ENCODE measurements at regions not wholly inside any gene's neighbourhood (a gene's known extent, or its start where the extent isn't known, plus 50 kb on each side); places are given as distances from the start of the nearest gene placed in this dataset.

DNA sequence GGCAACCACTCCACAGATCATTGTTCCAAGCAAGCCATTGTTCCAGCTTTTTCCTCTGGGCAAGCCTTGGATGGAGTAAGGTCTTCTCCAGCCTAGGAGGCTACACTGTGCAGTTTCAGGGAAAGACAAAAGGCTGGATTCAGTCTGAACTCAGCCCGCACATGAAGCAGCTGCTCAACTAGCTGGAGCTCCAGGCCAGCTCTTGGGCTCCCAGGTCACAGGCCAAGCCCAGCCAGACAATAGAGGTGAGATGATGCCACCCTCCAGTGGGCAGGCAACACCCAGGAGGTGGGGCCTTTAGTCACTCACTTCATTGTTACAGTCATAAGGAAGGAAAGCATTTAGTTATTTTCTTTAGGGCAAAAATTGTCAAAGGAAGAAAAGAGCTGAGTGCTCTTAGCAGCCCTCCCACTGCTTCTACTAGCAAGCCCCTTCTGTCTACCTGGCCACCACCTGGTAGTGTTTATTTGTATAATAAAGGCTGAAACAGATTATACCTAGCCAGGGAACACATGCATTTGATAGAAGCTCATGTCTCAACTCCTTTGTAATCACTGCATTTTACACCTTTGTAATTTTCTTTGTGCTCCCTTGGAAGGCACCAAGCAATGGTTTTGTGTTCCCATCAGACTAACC, 253.4 kb downstream of the WDR11 start:
- TF ChIP-seq, protein P1, sequence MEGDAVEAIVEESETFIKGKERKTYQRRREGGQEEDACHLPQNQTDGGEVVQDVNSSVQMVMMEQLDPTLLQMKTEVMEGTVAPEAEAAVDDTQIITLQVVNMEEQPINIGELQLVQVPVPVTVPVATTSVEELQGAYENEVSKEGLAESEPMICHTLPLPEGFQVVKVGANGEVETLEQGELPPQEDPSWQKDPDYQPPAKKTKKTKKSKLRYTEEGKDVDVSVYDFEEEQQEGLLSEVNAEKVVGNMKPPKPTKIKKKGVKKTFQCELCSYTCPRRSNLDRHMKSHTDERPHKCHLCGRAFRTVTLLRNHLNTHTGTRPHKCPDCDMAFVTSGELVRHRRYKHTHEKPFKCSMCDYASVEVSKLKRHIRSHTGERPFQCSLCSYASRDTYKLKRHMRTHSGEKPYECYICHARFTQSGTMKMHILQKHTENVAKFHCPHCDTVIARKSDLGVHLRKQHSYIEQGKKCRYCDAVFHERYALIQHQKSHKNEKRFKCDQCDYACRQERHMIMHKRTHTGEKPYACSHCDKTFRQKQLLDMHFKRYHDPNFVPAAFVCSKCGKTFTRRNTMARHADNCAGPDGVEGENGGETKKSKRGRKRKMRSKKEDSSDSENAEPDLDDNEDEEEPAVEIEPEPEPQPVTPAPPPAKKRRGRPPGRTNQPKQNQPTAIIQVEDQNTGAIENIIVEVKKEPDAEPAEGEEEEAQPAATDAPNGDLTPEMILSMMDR (conservative IDR thresholded peaks at IDR 0.05; ENCODE audit: low read length) = no peak

DNA sequence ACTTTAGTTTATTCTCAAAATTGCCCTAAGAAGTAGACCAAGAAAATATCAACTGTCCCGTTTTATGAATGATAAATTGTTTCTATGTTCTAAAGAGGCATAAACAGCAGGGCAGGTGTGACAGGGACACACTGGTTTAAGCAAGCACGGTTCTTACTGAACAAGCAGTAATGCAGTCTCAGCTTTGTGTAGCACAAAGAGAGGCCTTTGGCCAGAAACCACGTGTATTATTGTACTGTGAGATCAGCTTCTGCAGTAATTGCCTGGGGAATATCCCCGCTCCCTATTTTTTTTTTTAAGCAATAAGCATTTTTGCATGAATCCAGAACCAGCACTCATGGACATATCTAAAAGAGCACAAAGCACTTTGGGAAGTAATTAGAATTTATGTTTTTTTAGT, 255.4 kb downstream of the WDR11 start:
- H3K4me3 ChIP-seq (ENCODE audit: low read length) = no peak overlapping the region
- DNase-seq (ENCODE audit: low read depth) = no peak
- TF ChIP-seq, protein P1 (conservative IDR thresholded peaks at IDR 0.05; ENCODE audit: low read length) = no peak

More for the DNA sequence above, 253.4 kb downstream of the WDR11 start:
- H3K4me3 ChIP-seq (ENCODE audit: low read length) = no peak overlapping the region
- no peak for DNase-seq (ENCODE audit: low read depth)

DNA sequence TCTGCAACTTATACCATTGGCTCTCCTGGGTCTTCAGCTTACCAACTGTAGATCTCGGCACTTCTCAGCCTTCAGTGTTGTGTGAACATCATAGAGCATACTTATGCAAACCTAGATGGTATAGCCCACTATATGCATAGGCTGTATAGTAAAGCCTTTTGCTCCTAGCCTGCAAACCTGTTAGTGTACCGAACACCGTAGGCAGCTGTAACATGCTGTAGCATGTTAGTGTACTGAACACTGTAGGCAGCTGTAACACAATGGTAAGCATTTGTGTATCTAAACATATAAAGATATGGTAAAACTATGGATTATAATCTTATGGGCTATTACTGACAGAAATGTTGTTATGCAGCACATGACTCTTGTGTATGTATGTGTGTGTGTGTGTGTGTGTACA, 256.9 kb downstream of the WDR11 start:
- no peak overlapping the region for H3K4me3 ChIP-seq (ENCODE audit: low read length)
- TF ChIP-seq, protein P1 (conservative IDR thresholded peaks at IDR 0.05; ENCODE audit: low read length) = no peak
- DNase-seq (ENCODE audit: low read depth) = no peak

DNA sequence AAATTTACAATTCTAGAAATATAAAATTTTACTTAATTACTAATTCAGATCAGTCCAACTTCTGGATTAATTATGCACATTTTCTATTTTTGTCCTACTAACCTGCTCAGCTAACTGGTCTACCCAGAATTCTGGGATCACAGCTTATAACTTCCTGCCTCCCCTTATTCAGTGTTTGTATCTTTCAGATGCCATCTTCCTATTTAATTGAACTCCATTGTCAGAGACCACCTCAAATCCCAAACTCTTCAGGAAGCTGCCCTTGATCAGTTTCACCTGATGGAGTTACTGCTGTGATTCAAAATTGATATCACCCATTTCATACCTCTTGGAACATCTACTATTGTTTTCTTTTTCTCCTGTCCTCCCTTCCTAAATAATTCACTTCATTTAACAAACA, 259.2 kb downstream of the WDR11 start:
- H3K4me3 ChIP-seq (ENCODE audit: low read length) = no peak overlapping the region
- no peak for DNase-seq (ENCODE audit: low read depth)
- TF ChIP-seq, protein P1 (conservative IDR thresholded peaks at IDR 0.05; ENCODE audit: low read length) = no peak

DNA sequence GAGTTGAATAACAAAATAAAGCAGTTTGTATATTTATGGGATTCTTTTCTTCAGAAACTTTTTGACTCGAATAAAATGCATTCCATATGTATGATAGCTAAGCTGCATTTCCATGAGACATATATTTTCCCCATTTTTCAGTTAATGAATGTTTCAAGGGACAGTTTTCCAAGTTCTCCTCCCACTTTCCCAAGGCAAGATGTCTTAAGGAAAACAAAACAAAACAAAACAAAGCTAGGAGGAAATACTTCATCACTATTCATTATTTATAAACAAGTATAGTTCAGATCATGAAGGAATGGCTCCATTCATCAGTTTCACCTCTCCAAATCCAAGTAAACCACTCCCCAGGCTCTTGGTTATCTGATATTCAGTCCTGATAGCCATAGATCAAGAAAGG, 261.0 kb downstream of the WDR11 start:
- TF ChIP-seq, protein P1 (conservative IDR thresholded peaks at IDR 0.05; ENCODE audit: low read length) = no peak
- no peak overlapping the region for H3K4me3 ChIP-seq (ENCODE audit: low read length)
- no peak for DNase-seq (ENCODE audit: low read depth)

DNA sequence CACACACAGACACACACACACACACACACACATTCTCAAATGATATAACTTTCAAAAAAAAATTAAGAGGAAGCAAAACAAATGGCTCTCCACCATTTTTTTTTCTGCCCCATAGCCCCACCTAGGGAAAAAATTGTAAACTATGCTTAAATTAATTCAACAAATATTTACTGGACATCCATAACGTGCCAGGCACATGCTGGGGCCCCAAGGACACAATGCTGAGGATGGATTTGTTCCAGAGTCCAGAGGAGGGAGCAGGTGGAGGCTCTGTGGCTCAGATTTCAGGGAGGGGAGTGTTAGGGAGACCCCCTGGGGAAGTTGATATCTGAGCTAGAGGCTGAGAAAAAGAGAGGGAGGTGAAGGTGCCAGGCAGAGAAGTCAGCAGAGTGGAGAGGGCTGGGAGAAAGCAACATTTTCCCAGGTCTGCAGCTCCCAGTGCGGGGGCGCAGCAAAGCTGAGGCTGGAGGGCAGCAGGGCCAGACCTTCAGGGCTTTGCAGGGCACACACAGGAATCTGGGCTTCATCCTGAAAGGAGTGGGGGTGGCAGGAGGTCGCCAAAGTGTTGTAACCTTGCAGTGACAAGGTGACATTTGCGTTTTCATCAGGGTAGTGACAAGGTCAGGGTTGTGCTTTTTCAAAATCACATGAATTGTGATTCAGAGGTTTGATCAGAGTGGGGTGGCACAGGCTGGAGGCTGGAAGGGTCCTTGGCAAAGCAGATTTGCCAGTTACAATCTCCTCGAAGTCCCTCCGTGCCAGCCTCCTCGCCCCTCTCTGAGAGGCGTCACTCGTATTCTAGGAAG, 261.6 kb downstream of the WDR11 start:
- TF ChIP-seq, protein P1 (conservative IDR thresholded peaks at IDR 0.05; ENCODE audit: low read length) = no peak
- no peak for DNase-seq (ENCODE audit: low read depth)
- no peak overlapping the region for H3K4me3 ChIP-seq (ENCODE audit: low read length)

DNA sequence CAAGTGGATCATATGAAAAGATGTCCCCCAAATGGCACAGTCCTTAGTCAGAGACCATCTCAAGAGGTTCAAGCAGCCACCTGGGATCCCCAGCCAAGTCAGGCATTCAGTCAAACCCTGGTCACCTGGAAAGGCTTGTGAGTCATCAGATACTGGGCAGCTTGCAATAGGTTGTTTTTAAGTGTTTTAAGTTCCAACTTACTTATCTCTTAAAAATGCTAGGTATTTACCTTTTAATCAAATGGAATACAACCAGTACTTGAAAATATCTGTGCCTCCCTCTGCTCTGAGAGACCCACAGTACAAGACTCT, 262.2 kb downstream of the WDR11 start:
- no peak overlapping the region for H3K4me3 ChIP-seq (ENCODE audit: low read length)
- TF ChIP-seq, protein P1 (conservative IDR thresholded peaks at IDR 0.05; ENCODE audit: low read length) = no peak
- no peak for DNase-seq (ENCODE audit: low read depth)

Data from AG10803 (cell line).